HK-2 (cell line): ENCODE measurements at regions not wholly inside any gene's neighbourhood (a gene's known extent, or its start where the extent isn't known, plus 50 kb on each side); places are given as distances from the start of the nearest gene placed in this dataset.

Experiments used
- DNase-seq: peaks from one replicate; pipeline ENCODE4 v3.0.0-alpha.2; 2018; ENCODE audit not compliant: unreplicated experiment

GRCh38 chr13:62309904-62310303 lies 894.3 kb upstream of the PCDH20 start:
- DNase-seq, result no peak

GRCh38 chr13:62305756-62306155 lies 890.1 kb upstream of the PCDH20 start:
- DNase-seq, result no peak

- DNase-seq, result no peak
Observed at GRCh38 chr13:62302341-62302740, 886.7 kb upstream of the PCDH20 start.

- no peak for DNase-seq
Observed at GRCh38 chr13:62299988-62300387, 884.3 kb upstream of the PCDH20 start.

- no peak for DNase-seq
Observed at GRCh38 chr13:62296812-62297211, 881.2 kb upstream of the PCDH20 start.

GRCh38 chr13:62294244-62294643 lies 878.6 kb upstream of the PCDH20 start:
- no peak for DNase-seq

- DNase-seq, result no peak
Observed at GRCh38 chr13:62292714-62293480, 877.2 kb upstream of the PCDH20 start.

GRCh38 chr13:62290542-62290941 lies 874.9 kb upstream of the PCDH20 start:
- DNase-seq, result no peak

GRCh38 chr13:62287764-62288163 lies 872.1 kb upstream of the PCDH20 start:
- no peak for DNase-seq

GRCh38 chr13:62280590-62280989 lies 864.9 kb upstream of the PCDH20 start:
- DNase-seq, result no peak

- DNase-seq, result no peak
Observed at GRCh38 chr13:62278271-62278670, 862.6 kb upstream of the PCDH20 start.

- no peak for DNase-seq
Observed at GRCh38 chr13:62251734-62252133, 836.1 kb upstream of the PCDH20 start.

- DNase-seq, result no peak
Observed at GRCh38 chr13:62250501-62251201, 835.0 kb upstream of the PCDH20 start.

GRCh38 chr13:62246581-62246980 lies 830.9 kb upstream of the PCDH20 start:
- DNase-seq, result no peak

- no peak for DNase-seq
Observed at GRCh38 chr13:62243106-62243505, 827.5 kb upstream of the PCDH20 start.

GRCh38 chr13:62234780-62235440 lies 819.3 kb upstream of the PCDH20 start:
- no peak for DNase-seq

GRCh38 chr13:62210951-62211350 lies 795.3 kb upstream of the PCDH20 start:
- no peak for DNase-seq

- DNase-seq, result no peak
Observed at GRCh38 chr13:62209529-62209928, 793.9 kb upstream of the PCDH20 start.

GRCh38 chr13:62207388-62207787 lies 791.7 kb upstream of the PCDH20 start:
- no peak for DNase-seq

- no peak for DNase-seq
Observed at GRCh38 chr13:62206165-62206564, 790.5 kb upstream of the PCDH20 start.

- no peak for DNase-seq
Observed at GRCh38 chr13:62205273-62205672, 789.6 kb upstream of the PCDH20 start.

GRCh38 chr13:62194371-62194770 lies 778.7 kb upstream of the PCDH20 start:
- DNase-seq, result no peak

- DNase-seq, result no peak
Observed at GRCh38 chr13:62193919-62194318, 778.3 kb upstream of the PCDH20 start.
